Nephron (organoid): ENCODE measurements at regions not wholly inside any gene's neighbourhood (a gene's known extent, or its start where the extent isn't known, plus 50 kb on each side); places are given as distances from the start of the nearest gene placed in this dataset.

Experiments
- H3K27ac Mint-ChIP-seq, 3 experiments: 2 replicates each; pipeline ENCODE4 v1.8.0; 2020; ENCODE audit warnings: mixed read lengths in 3 of 3, mild to moderate bottlenecking in 2 of 3, moderate library complexity in 1 of 3
- H3K27me3 Mint-ChIP-seq: 2 replicates; pipeline ENCODE4 v1.8.0; 2021; ENCODE audit warnings: low read depth, mild to moderate bottlenecking, moderate library complexity, mixed read lengths
- H3K36me3 Mint-ChIP-seq: 2 replicates; pipeline ENCODE4 v1.8.0; 2020; ENCODE audit warnings: low read depth, mixed read lengths
- H3K4me1 Mint-ChIP-seq: 2 replicates; pipeline ENCODE4 v1.8.0; 2020; ENCODE audit warnings: mixed read lengths
- H3K4me3 Mint-ChIP-seq, 3 experiments: 2 replicates each; pipeline ENCODE4 v1.8.0; 2020; ENCODE audit warnings: mild to moderate bottlenecking in 3 of 3, mixed read lengths in 3 of 3, moderate library complexity in 2 of 3
- H3K9me3 Mint-ChIP-seq: 2 replicates; pipeline ENCODE4 v1.8.0; 2020; ENCODE audit warnings: mixed read lengths
- CTCF ChIP-seq, 3 experiments: fragments of 200-600 bp; sonication (generic); IDR thresholded peaks; one replicate each; pipeline ENCODE4 v1.5.0; 2021; ENCODE audit warnings: antibody characterized with exemption in 3 of 3; ENCODE audit not compliant: unreplicated experiment in 3 of 3

GRCh38 chr5:34480810-34481528 is 175.2 kb upstream of the RAI14 start:
- no peak for TF ChIP-seq CTCF (IDR thresholded peaks at IDR 0.05; ENCODE audit: unreplicated experiment in 3 of 3)
- Mint-ChIP-seq H3K4me1 (peaks cover 9% of the 10 kb centered on the region), H3K36me3 (no peaks in the 10 kb centered on the region), H3K27ac (no peak overlapping the region), H3K9me3 (peaks cover 6% of the 10 kb centered on the region), H3K27me3 (peaks cover 9% of the 10 kb centered on the region), H3K4me3 (no peak overlapping the region)

- TF ChIP-seq CTCF (IDR thresholded peaks at IDR 0.05; ENCODE audit: unreplicated experiment in 3 of 3) = no peak
- peaks cover 6% of the 10 kb centered on the region for H3K9me3 Mint-ChIP-seq
- H3K36me3 Mint-ChIP-seq = no peaks in the 10 kb centered on the region
- H3K4me3 Mint-ChIP-seq = no peak overlapping the region
- peak overlapping the region in 1 of 3 experiments; percentile 49 for H3K27ac Mint-ChIP-seq
- peaks cover 32% of the 10 kb centered on the region for H3K4me1 Mint-ChIP-seq
- H3K27me3 Mint-ChIP-seq = peaks cover 9% of the 10 kb centered on the region
Measured at GRCh38 chr5:34483442-34484033, 172.6 kb upstream of the RAI14 start.

GRCh38 chr5:34484216-34484920 is 171.8 kb upstream of the RAI14 start:
- no peak overlapping the region for H3K4me3 Mint-ChIP-seq
- no peak for TF ChIP-seq CTCF (IDR thresholded peaks at IDR 0.05; ENCODE audit: unreplicated experiment in 3 of 3)
- H3K36me3 Mint-ChIP-seq = no peaks in the 10 kb centered on the region
- peaks cover 6% of the 10 kb centered on the region for H3K9me3 Mint-ChIP-seq
- H3K27ac Mint-ChIP-seq = peak overlapping the region; percentile 41 to 44 (median 42)
- peaks cover 9% of the 10 kb centered on the region for H3K27me3 Mint-ChIP-seq
- H3K4me1 Mint-ChIP-seq = peaks cover 32% of the 10 kb centered on the region

- Mint-ChIP-seq H3K27ac (no peak overlapping the region), H3K36me3 (no peaks in the 10 kb centered on the region), H3K27me3 (peaks cover 8% of the 10 kb centered on the region), H3K4me1 (peaks cover 37% of the 10 kb centered on the region), H3K9me3 (peaks cover 6% of the 10 kb centered on the region), H3K4me3 (no peak overlapping the region)
- TF ChIP-seq CTCF (IDR thresholded peaks at IDR 0.05; ENCODE audit: unreplicated experiment in 3 of 3) = no peak
Measured at GRCh38 chr5:34485768-34486030, 170.4 kb upstream of the RAI14 start.

- Mint-ChIP-seq H3K36me3 (no peaks in the 10 kb centered on the region), H3K27me3 (peaks cover 8% of the 10 kb centered on the region), H3K9me3 (peaks cover 1% of the 10 kb centered on the region), H3K27ac (peak overlapping the region; percentile 39 to 72 (median 58)), H3K4me1 (peaks cover 43% of the 10 kb centered on the region), H3K4me3 (no peak overlapping the region)
- peak; percentile 86 to 90 (median 86) for TF ChIP-seq CTCF (IDR thresholded peaks at IDR 0.05; ENCODE audit: unreplicated experiment in 3 of 3)
Measured at GRCh38 chr5:34486160-34486848, 169.8 kb upstream of the RAI14 start.
